ENCODE measurements at regions not wholly inside any gene's neighbourhood (a gene's known extent, or its start where the extent isn't known, plus 50 kb on each side); places are given as distances from the start of the nearest gene placed in this dataset.

GRCh38 chr1:181969902-181970301 is 91.6 kb downstream of the ZNF648 start:
- TF ChIP-seq POLR2A (IDR thresholded peaks at IDR 0.05), result no peak
- no peak for TF ChIP-seq CTCF (IDR thresholded peaks at IDR 0.05)

All from right lobe of liver (tissue), 4 donors.